ENCODE measurements at regions not wholly inside any gene's neighbourhood (a gene's known extent, or its start where the extent isn't known, plus 50 kb on each side); places are given as distances from the start of the nearest gene placed in this dataset.
"Not testable (repeated sequence)": the region's sequence is repeated elsewhere in the genome, so short reads cannot be mapped to it uniquely, and the experiment has no call there.

GRCh38 chr14:105851716-105852377 lies 325.5 kb downstream of the TMEM121 start:
- no peak for DNase-seq

GRCh38 chr14:105852378-105853088 lies 326.1 kb downstream of the TMEM121 start:
- no peak for DNase-seq

GRCh38 chr14:105853089-105853906 lies 326.9 kb downstream of the TMEM121 start:
- no peak for DNase-seq

GRCh38 chr14:105853907-105854599 lies 327.7 kb downstream of the TMEM121 start:
- no peak for DNase-seq

GRCh38 chr14:105854600-105855245 lies 328.3 kb downstream of the TMEM121 start:
- DNase-seq: no peak

- no peak for DNase-seq
Observed at GRCh38 chr14:105855246-105855892, 329.0 kb downstream of the TMEM121 start.

- DNase-seq: no peak
Observed at GRCh38 chr14:105855893-105856675, 329.7 kb downstream of the TMEM121 start.

- no peak for DNase-seq
Observed at GRCh38 chr14:105856676-105857219, 330.4 kb downstream of the TMEM121 start.

GRCh38 chr14:105857220-105857825 lies 330.9 kb downstream of the TMEM121 start:
- DNase-seq: no peak

- no peak for DNase-seq
Observed at GRCh38 chr14:105857826-105858675, 331.7 kb downstream of the TMEM121 start.

- no peak for DNase-seq
Observed at GRCh38 chr14:105858676-105859025, 332.3 kb downstream of the TMEM121 start.

- DNase-seq: not testable (repeated sequence)
Observed at GRCh38 chr14:105859073-105859716, 332.8 kb downstream of the TMEM121 start.

GRCh38 chr14:105859717-105860614 lies 333.6 kb downstream of the TMEM121 start:
- DNase-seq: no peak

GRCh38 chr14:105860615-105861580 lies 334.5 kb downstream of the TMEM121 start:
- no peak for DNase-seq

- no peak for DNase-seq
Observed at GRCh38 chr14:105861985-105862465, 335.6 kb downstream of the TMEM121 start.

- DNase-seq: no peak
Observed at GRCh38 chr14:105862581-105863239, 336.3 kb downstream of the TMEM121 start.

All from NCI-H1436 treated with DMSO at 0.1 percent for 48 hours (cell line).